ENCODE measurements at regions not wholly inside any gene's neighbourhood (a gene's known extent, or its start where the extent isn't known, plus 50 kb on each side); places are given as distances from the start of the nearest gene placed in this dataset.

DNA sequence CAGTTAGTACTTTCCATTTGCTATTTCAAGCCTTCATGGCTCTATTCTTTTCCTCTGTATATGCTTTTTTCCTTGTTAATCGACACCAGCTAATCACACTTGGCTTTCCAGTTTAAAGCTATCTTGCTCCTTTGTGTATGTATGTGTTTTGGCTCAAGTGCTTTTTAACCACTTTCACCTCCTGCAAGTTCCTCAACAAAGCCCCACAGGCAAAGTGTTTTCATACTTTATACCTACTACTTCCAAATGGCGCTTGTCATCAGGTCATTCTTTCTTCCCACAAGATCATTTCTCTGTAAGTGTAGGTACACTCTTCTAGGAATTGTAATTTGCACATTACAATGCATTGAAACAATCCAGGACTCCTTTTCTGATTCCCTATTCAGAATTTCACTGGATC lies 64.0 kb upstream of the FIGN start:
- TF ChIP-seq GATA1 (IDR thresholded peaks at IDR 0.05; ENCODE audit: low read depth, low read length) (no peak), POLR2A (IDR thresholded peaks at IDR 0.05; ENCODE audit: low read length) (no peak)
- no peak for DNase-seq

DNA sequence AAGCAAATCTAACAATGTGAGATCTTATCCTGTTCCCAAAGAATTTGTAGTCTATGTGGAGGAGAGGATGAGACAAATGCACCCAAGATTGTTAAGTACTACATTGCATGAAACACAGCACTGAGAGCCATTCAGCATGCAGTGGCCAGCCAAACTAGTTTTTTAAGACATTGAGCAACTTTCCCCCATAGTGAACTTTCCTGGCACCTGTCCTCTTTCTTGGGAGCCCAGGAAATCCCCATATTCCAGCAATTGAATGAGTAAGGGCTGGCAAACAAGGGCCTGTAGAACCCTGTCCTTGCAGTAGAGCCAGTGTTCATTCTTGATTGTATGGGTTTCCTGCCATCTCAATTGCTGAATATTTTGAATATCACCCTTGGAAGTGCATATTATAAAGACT lies 58.8 kb upstream of the FIGN start:
- no peak for DNase-seq
- TF ChIP-seq GATA1 (IDR thresholded peaks at IDR 0.05; ENCODE audit: low read depth, low read length) (no peak), POLR2A (IDR thresholded peaks at IDR 0.05; ENCODE audit: low read length) (no peak)

Data from erythroblast (primary cell).